Fibroblast of skin of left biceps (primary cell): ENCODE measurements at regions not wholly inside any gene's neighbourhood (a gene's known extent, or its start where the extent isn't known, plus 50 kb on each side); places are given as distances from the start of the nearest gene placed in this dataset.

Experiments
- DNase-seq, 2 experiments: peaks; one replicate each; pipeline ENCODE4 v3.0.0-alpha.2; 2013; ENCODE audit warnings: low read depth in 2 of 2

GRCh38 chr6:138692058-138692977, 81.3 kb upstream of the CCDC28A start:
- no peak for DNase-seq

- no peak for DNase-seq
Measured at GRCh38 chr6:138692978-138693909, 80.3 kb upstream of the CCDC28A start.

GRCh38 chr6:138695193-138695592, 78.4 kb upstream of the CCDC28A start:
- DNase-seq = no peak

GRCh38 chr6:138714493-138714892, 59.1 kb upstream of the CCDC28A start:
- DNase-seq = no peak

- DNase-seq = no peak
Measured at GRCh38 chr6:138716013-138716412, 57.6 kb upstream of the CCDC28A start.

- no peak for DNase-seq
Measured at GRCh38 chr6:138716971-138717665, 56.5 kb upstream of the CCDC28A start.

- no peak for DNase-seq
Measured at GRCh38 chr6:138719011-138719635, 54.4 kb upstream of the CCDC28A start.

GRCh38 chr6:138719744-138720143, 53.8 kb upstream of the CCDC28A start:
- no peak for DNase-seq

GRCh38 chr6:138722425-138723371, 50.9 kb upstream of the CCDC28A start:
- DNase-seq = peak in 1 of 2 experiments; percentile 4
